PFSK-1 (cell line): ENCODE measurements at regions not wholly inside any gene's neighbourhood (a gene's known extent, or its start where the extent isn't known, plus 50 kb on each side); places are given as distances from the start of the nearest gene placed in this dataset.

ENCODE experiments used
- FOXP2 ChIP-seq: optimal IDR thresholded peaks from 2 replicates; pipeline ENCODE3; 2011; ENCODE audit warnings: borderline replicate concordance, control low read depth, inconsistent platforms; ENCODE audit not compliant: insufficient read depth; ENCODE audit errors: extremely low read length, extremely low read depth
- POLR2AphosphoS5 ChIP-seq: IDR thresholded peaks from 2 replicates; pipeline ENCODE4 v1.6.1; 2012; ENCODE audit warnings: low read depth, mild to moderate bottlenecking, control low read depth, low read length, moderate library complexity
- SIN3A ChIP-seq: IDR thresholded peaks from 2 replicates; pipeline ENCODE4 v1.6.1; 2012; ENCODE audit warnings: mild to moderate bottlenecking, low read length, moderate library complexity, borderline replicate concordance; ENCODE audit not compliant: insufficient read depth

GRCh38 chr13:37442996-37443395 lies 155.6 kb downstream of the POSTN start:
- TF ChIP-seq SIN3A (no peak), POLR2AphosphoS5 (no peak), FOXP2 (no peak)
